Neural progenitor cell (in vitro differentiated cells): ENCODE measurements at regions not wholly inside any gene's neighbourhood (a gene's known extent, or its start where the extent isn't known, plus 50 kb on each side); places are given as distances from the start of the nearest gene placed in this dataset.
"Not testable (repeated sequence)": the region's sequence is repeated elsewhere in the genome, so short reads cannot be mapped to it uniquely, and the experiment has no call there.

Experiments
- DNase-seq: peaks from one replicate; pipeline ENCODE4 v3.0.0-alpha.2; 2016; ENCODE audit warnings: low spot score
- H2AFZ ChIP-seq: fragments of 200-600 bp; sonication (generic); replicated peaks from 2 replicates; pipeline ENCODE4 v1.6.1; 2016; ENCODE audit warnings: antibody characterized with exemption
- H3F3A ChIP-seq: fragments of 200-600 bp; sonication (generic); 2 replicates; pipeline ENCODE4 v1.6.1; 2016; ENCODE audit warnings: antibody characterized with exemption, low read depth
- H3K27ac ChIP-seq: fragments of 200-600 bp; sonication (generic); 2 replicates; pipeline ENCODE4 v1.5.1; 2016; ENCODE audit warnings: mild to moderate bottlenecking
- H3K27me3 ChIP-seq: fragments of 200-600 bp; sonication (generic); 2 replicates; pipeline ENCODE4 v1.6.1; 2016; ENCODE audit warnings: mild to moderate bottlenecking, moderate library complexity
- H3K36me3 ChIP-seq: fragments of 200-600 bp; sonication (generic); 2 replicates; pipeline ENCODE4 v1.5.1; 2016
- H3K4me1 ChIP-seq: fragments of 200-600 bp; sonication (generic); 2 replicates; pipeline ENCODE4 v1.6.1; 2016; ENCODE audit warnings: mixed run types
- H3K4me2 ChIP-seq: fragments of 200-600 bp; sonication (generic); 2 replicates; pipeline ENCODE4 v1.6.1; 2016
- H3K4me3 ChIP-seq: fragments of 200-600 bp; sonication (generic); 2 replicates; pipeline ENCODE4 v1.5.1; 2016
- H3K79me2 ChIP-seq: fragments of 200-600 bp; sonication (generic); 2 replicates; pipeline ENCODE4 v1.6.1; 2016; ENCODE audit warnings: low read depth
- H3K9ac ChIP-seq: fragments of 200-600 bp; sonication (generic); 2 replicates; pipeline ENCODE4 v1.6.1; 2016
- H3K9me3 ChIP-seq: fragments of 200-600 bp; sonication (generic); 2 replicates; pipeline ENCODE4 v1.5.1; 2016; ENCODE audit warnings: low read depth
- H4K20me1 ChIP-seq: fragments of 200-600 bp; sonication (generic); 2 replicates; pipeline ENCODE4 v1.6.1; 2016; ENCODE audit warnings: low read depth
- H3K27ac Mint-ChIP-seq: 3 replicates; pipeline ENCODE4 v1.8.0; 2021; ENCODE audit warnings: mixed read lengths
- H3K27me3 Mint-ChIP-seq: 2 replicates; pipeline ENCODE4 v1.8.0; 2022; ENCODE audit warnings: low read depth, mild to moderate bottlenecking, inconsistent platforms, moderate library complexity, mixed read lengths; ENCODE audit not compliant: insufficient read depth
- H3K36me3 Mint-ChIP-seq: 3 replicates; pipeline ENCODE4 v1.8.0; 2021; ENCODE audit warnings: mixed read lengths
- H3K4me1 Mint-ChIP-seq: 3 replicates; pipeline ENCODE4 v1.8.0; 2021; ENCODE audit warnings: mixed read lengths
- H3K4me3 Mint-ChIP-seq: 3 replicates; pipeline ENCODE4 v1.8.0; 2021; ENCODE audit warnings: mild to moderate bottlenecking, moderate library complexity, mixed read lengths
- H3K9me3 Mint-ChIP-seq: 3 replicates; pipeline ENCODE4 v1.8.0; 2020; ENCODE audit warnings: mixed read lengths
- CTCF ChIP-seq: fragments of 200-600 bp; sonication (generic); IDR thresholded peaks from 2 replicates; pipeline ENCODE4 v1.5.1; 2017; ENCODE audit warnings: antibody characterized with exemption, mild to moderate bottlenecking
- EZH2 ChIP-seq: fragments of 200-600 bp; sonication (generic); IDR thresholded peaks from 2 replicates; pipeline ENCODE4 v1.6.1; 2017; ENCODE audit warnings: antibody characterized with exemption, mild to moderate bottlenecking, moderate library complexity
- EZH2phosphoT487 ChIP-seq: fragments of 200-600 bp; sonication (generic); IDR thresholded peaks from 2 replicates; pipeline ENCODE4 v1.6.1; 2017; ENCODE audit warnings: antibody characterized with exemption

- Mint-ChIP-seq H3K4me1 (no peaks in the 10 kb centered on the region), H3K4me3 (no peak overlapping the region), H3K9me3 (no peaks in the 10 kb centered on the region), H3K27ac (no peak overlapping the region), H3K27me3 (peaks cover 9% of the 10 kb centered on the region), H3K36me3 (no peaks in the 10 kb centered on the region)
- Histone ChIP-seq H3K9me3 (no peaks in the 10 kb centered on the region), H3K9ac (no peak overlapping the region), H3K27ac (no peak overlapping the region), H3K36me3 (no peaks in the 10 kb centered on the region), H3K79me2 (no peaks in the 10 kb centered on the region), H3K27me3 (no peaks in the 10 kb centered on the region), H3K4me1 (no peaks in the 10 kb centered on the region), H3K4me3 (no peak overlapping the region), H2AFZ (peak overlapping the region; percentile 86), H3K4me2 (no peak overlapping the region), H3F3A (no peaks in the 10 kb centered on the region), H4K20me1 (no peaks in the 10 kb centered on the region)
- DNase-seq = no peak
- TF ChIP-seq CTCF = no peak
- TF ChIP-seq EZH2phosphoT487 = no peak
- no peak for TF ChIP-seq EZH2
These were observed 296.9 kb downstream of the HIVEP2 start for GRCh38 chr6:142648036-142648451.

- no peak overlapping the region for H3K4me3 Mint-ChIP-seq
These were observed 296.4 kb downstream of the HIVEP2 start for GRCh38 chr6:142648526-142648925.

GRCh38 chr6:142649438-142650234, 295.3 kb downstream of the HIVEP2 start:
- H3K4me3 Mint-ChIP-seq, H3K9me3 Mint-ChIP-seq, H4K20me1 ChIP-seq, H3K9ac ChIP-seq, H3K79me2 ChIP-seq, H3K36me3 ChIP-seq, H3K27ac Mint-ChIP-seq, H3K27ac ChIP-seq, H3K27me3 Mint-ChIP-seq, H3K4me1 ChIP-seq, H3K36me3 Mint-ChIP-seq, H3K9me3 ChIP-seq, H3K4me1 Mint-ChIP-seq, H3F3A ChIP-seq, H3K4me2 ChIP-seq, DNase-seq, H3K4me3 ChIP-seq, H2AFZ ChIP-seq, H3K27me3 ChIP-seq: not testable (repeated sequence)

More at GRCh38 chr6:142648526-142648925, 296.4 kb downstream of the HIVEP2 start:
- no peak for DNase-seq
- Mint-ChIP-seq H3K36me3 (no peaks in the 10 kb centered on the region), H3K4me1 (no peaks in the 10 kb centered on the region), H3K27ac (no peak overlapping the region), H3K9me3 (no peaks in the 10 kb centered on the region), H3K27me3 (peaks cover 9% of the 10 kb centered on the region)
- H4K20me1 ChIP-seq = no peaks in the 10 kb centered on the region
- no peak for TF ChIP-seq CTCF
- no peak for TF ChIP-seq EZH2
- no peak for TF ChIP-seq EZH2phosphoT487
- no peak overlapping the region for H3K9ac ChIP-seq
- H3K9me3 ChIP-seq = no peaks in the 10 kb centered on the region
- H3K79me2 ChIP-seq = no peaks in the 10 kb centered on the region
- H3K4me3 ChIP-seq = no peak overlapping the region
- no peak overlapping the region for H2AFZ ChIP-seq
- H3K27me3 ChIP-seq = no peaks in the 10 kb centered on the region
- H3K27ac ChIP-seq = no peak overlapping the region
- no peaks in the 10 kb centered on the region for H3K4me1 ChIP-seq
- H3F3A ChIP-seq = no peaks in the 10 kb centered on the region
- no peak overlapping the region for H3K4me2 ChIP-seq
- H3K36me3 ChIP-seq = no peaks in the 10 kb centered on the region

- no peak overlapping the region for H3K4me2 ChIP-seq
- no peak overlapping the region for H3K9ac ChIP-seq
- Mint-ChIP-seq H3K9me3 (no peaks in the 10 kb centered on the region), H3K4me3 (no peak overlapping the region), H3K36me3 (no peaks in the 10 kb centered on the region), H3K27me3 (peaks cover 9% of the 10 kb centered on the region), H3K4me1 (no peaks in the 10 kb centered on the region), H3K27ac (no peak overlapping the region)
- H2AFZ ChIP-seq = no peak overlapping the region
- H3K79me2 ChIP-seq = no peaks in the 10 kb centered on the region
- H3K27me3 ChIP-seq = no peaks in the 10 kb centered on the region
- TF ChIP-seq CTCF (no peak), EZH2phosphoT487 (no peak), EZH2 (no peak)
- DNase-seq = no peak
- H3K36me3 ChIP-seq = no peaks in the 10 kb centered on the region
- no peak overlapping the region for H3K27ac ChIP-seq
- no peaks in the 10 kb centered on the region for H3K4me1 ChIP-seq
- H4K20me1 ChIP-seq = no peaks in the 10 kb centered on the region
- H3F3A ChIP-seq = no peaks in the 10 kb centered on the region
- no peak overlapping the region for H3K4me3 ChIP-seq
- H3K9me3 ChIP-seq = no peaks in the 10 kb centered on the region
These were observed 293.6 kb downstream of the HIVEP2 start for GRCh38 chr6:142651384-142651783.
